ENCODE measurements at regions not wholly inside any gene's neighbourhood (a gene's known extent, or its start where the extent isn't known, plus 50 kb on each side); places are given as distances from the start of the nearest gene placed in this dataset.

GRCh38 chr4:32697281-32697814 is 1977.2 kb downstream of the PCDH7 start:
- TF ChIP-seq RAD21 (IDR thresholded peaks at IDR 0.05; ENCODE audit: low read depth) = no peak
- TF ChIP-seq REST (IDR thresholded peaks at IDR 0.05; ENCODE audit: low read depth) = no peak
- TF ChIP-seq ZBTB7A (IDR thresholded peaks at IDR 0.05; ENCODE audit: low read depth) = no peak
- TF ChIP-seq TEAD4 (IDR thresholded peaks at IDR 0.05) = no peak
- no peak for TF ChIP-seq EP300 (IDR thresholded peaks at IDR 0.05; ENCODE audit: borderline replicate concordance)
- TF ChIP-seq NFIC (IDR thresholded peaks at IDR 0.05) = no peak
- no peak for TF ChIP-seq TAF1 (IDR thresholded peaks at IDR 0.05; ENCODE audit: low read depth)
- no peak for TF ChIP-seq MAX (IDR thresholded peaks at IDR 0.05)
- no peak for TF ChIP-seq CREB1 (IDR thresholded peaks at IDR 0.05; ENCODE audit: low read depth)
- TF ChIP-seq FOXM1 (IDR thresholded peaks at IDR 0.05; ENCODE audit: borderline replicate concordance, low read depth) = no peak
- no peak for TF ChIP-seq YY1 (IDR thresholded peaks at IDR 0.05; ENCODE audit: low read depth)
- no peak for TF ChIP-seq CEBPB (IDR thresholded peaks at IDR 0.05)
- TF ChIP-seq EGR1 (IDR thresholded peaks at IDR 0.05) = no peak
- TF ChIP-seq USF1 (IDR thresholded peaks at IDR 0.05) = no peak
- no peak for TF ChIP-seq TCF12 (IDR thresholded peaks at IDR 0.05; ENCODE audit: low read depth)

- TF ChIP-seq CREB1 (IDR thresholded peaks at IDR 0.05; ENCODE audit: low read depth) = no peak
- TF ChIP-seq CEBPB (IDR thresholded peaks at IDR 0.05) = no peak
- no peak for TF ChIP-seq TEAD4 (IDR thresholded peaks at IDR 0.05)
- TF ChIP-seq ZBTB7A (IDR thresholded peaks at IDR 0.05; ENCODE audit: low read depth) = no peak
- no peak for TF ChIP-seq FOXM1 (IDR thresholded peaks at IDR 0.05; ENCODE audit: borderline replicate concordance, low read depth)
- no peak for TF ChIP-seq EP300 (IDR thresholded peaks at IDR 0.05; ENCODE audit: borderline replicate concordance)
- no peak for TF ChIP-seq USF1 (IDR thresholded peaks at IDR 0.05)
- TF ChIP-seq REST (IDR thresholded peaks at IDR 0.05; ENCODE audit: low read depth) = no peak
- no peak for TF ChIP-seq RAD21 (IDR thresholded peaks at IDR 0.05; ENCODE audit: low read depth)
- no peak for TF ChIP-seq TAF1 (IDR thresholded peaks at IDR 0.05; ENCODE audit: low read depth)
- no peak for TF ChIP-seq EGR1 (IDR thresholded peaks at IDR 0.05)
- no peak for TF ChIP-seq TCF12 (IDR thresholded peaks at IDR 0.05; ENCODE audit: low read depth)
Measured at GRCh38 chr4:32700838-32701237, 1980.7 kb downstream of the PCDH7 start.

- TF ChIP-seq TAF1 (IDR thresholded peaks at IDR 0.05; ENCODE audit: low read depth) = no peak
- no peak for TF ChIP-seq ZBTB7A (IDR thresholded peaks at IDR 0.05; ENCODE audit: low read depth)
- TF ChIP-seq NFIC (IDR thresholded peaks at IDR 0.05) = no peak
- no peak for TF ChIP-seq USF1 (IDR thresholded peaks at IDR 0.05)
- no peak for TF ChIP-seq MAX (IDR thresholded peaks at IDR 0.05)
- no peak for TF ChIP-seq RAD21 (IDR thresholded peaks at IDR 0.05; ENCODE audit: low read depth)
- no peak for TF ChIP-seq EGR1 (IDR thresholded peaks at IDR 0.05)
- no peak for TF ChIP-seq CEBPB (IDR thresholded peaks at IDR 0.05)
- no peak for TF ChIP-seq CREB1 (IDR thresholded peaks at IDR 0.05; ENCODE audit: low read depth)
- TF ChIP-seq YY1 (IDR thresholded peaks at IDR 0.05; ENCODE audit: low read depth) = no peak
- TF ChIP-seq REST (IDR thresholded peaks at IDR 0.05; ENCODE audit: low read depth) = no peak
- TF ChIP-seq TCF12 (IDR thresholded peaks at IDR 0.05; ENCODE audit: low read depth) = no peak
- TF ChIP-seq TEAD4 (IDR thresholded peaks at IDR 0.05) = no peak
Measured at GRCh38 chr4:32706893-32707292, 1986.7 kb downstream of the PCDH7 start.
